A673 (cell line): ENCODE measurements at regions not wholly inside any gene's neighbourhood (a gene's known extent, or its start where the extent isn't known, plus 50 kb on each side); places are given as distances from the start of the nearest gene placed in this dataset.

Source experiments
- BruUV-seq: library from RNA; stranded (reverse); fragments of 400-500 nt; replicated peaks from 2 replicates; lab custom pipeline; 2021; lab: Mats Ljungman, UMichigan
- CTCF ChIA-PET: fragments of 300-600 bp; sonication (Branson Sonifier 250); formaldehyde crosslinking; loops from one replicate; lab custom pipeline; 2022; ENCODE audit warnings: antibody characterized with exemption; lab: Charles Lee
- POLR2A ChIA-PET: fragments of 300-600 bp; sonication (Branson Sonifier 250); formaldehyde crosslinking; loops from one replicate; lab custom pipeline; 2022; ENCODE audit warnings: antibody characterized with exemption; ENCODE audit not compliant: low non-redundant PET; lab: Charles Lee
- DNase-seq: peaks from one replicate; pipeline ENCODE4 v3.0.0-alpha.2; 2015; ENCODE audit warnings: low spot score
- H3K27ac ChIP-seq: fragments of 200-600 bp; sonication (generic); 2 replicates; pipeline ENCODE4 v1.5.1; 2016; ENCODE audit warnings: mixed run types, low read depth, mild to moderate bottlenecking, mixed read lengths, antibody characterized with exemption, low read length; ENCODE audit not compliant: poor library complexity, severe bottlenecking
- H3K27me3 ChIP-seq: fragments of 200-600 bp; sonication (generic); replicated peaks from 2 replicates; pipeline ENCODE4 v1.6.1; 2017; ENCODE audit warnings: mixed run types, low read depth, mild to moderate bottlenecking, mixed read lengths, antibody characterized with exemption, low read length; ENCODE audit not compliant: insufficient read depth, poor library complexity
- H3K36me3 ChIP-seq: fragments of 200-600 bp; sonication (generic); 2 replicates; pipeline ENCODE4 v1.6.1; 2016; ENCODE audit warnings: mixed run types, mild to moderate bottlenecking, mixed read lengths, antibody characterized with exemption, low read length; ENCODE audit not compliant: insufficient read depth, poor library complexity, severe bottlenecking
- H3K4me1 ChIP-seq: fragments of 200-600 bp; sonication (generic); 2 replicates; pipeline ENCODE4 v1.6.1; 2017; ENCODE audit warnings: mixed run types, mild to moderate bottlenecking, mixed read lengths, antibody characterized with exemption, low read length; ENCODE audit not compliant: insufficient read depth, poor library complexity, severe bottlenecking
- H3K4me3 ChIP-seq: fragments of 200-600 bp; sonication (generic); 2 replicates; pipeline ENCODE4 v1.5.1; 2016; ENCODE audit warnings: low read depth, mixed run types, mild to moderate bottlenecking, mixed read lengths, low read length; ENCODE audit not compliant: poor library complexity, severe bottlenecking
- H3K9me3 ChIP-seq: fragments of 200-600 bp; sonication (generic); 2 replicates; pipeline ENCODE4 v1.6.1; 2016; ENCODE audit warnings: mixed run types, low read depth, mild to moderate bottlenecking, mixed read lengths, antibody characterized with exemption, low read length; ENCODE audit not compliant: poor library complexity, severe bottlenecking
- EZH2 ChIP-seq: fragments of 200-600 bp; sonication (generic); IDR thresholded peaks from 2 replicates; pipeline ENCODE4 v1.6.1; 2017; ENCODE audit warnings: borderline replicate concordance, low read depth, mild to moderate bottlenecking, mixed read lengths, antibody characterized with exemption, low read length; ENCODE audit not compliant: poor library complexity, severe bottlenecking
- intact Hi-C: fragments of 100-400 bp; cut with micrococcal nuclease; formaldehyde crosslinking; loops from one replicate; pipeline ENCODE4 v1.10.0; 2022; ENCODE audit not compliant: unreplicated experiment
- TF ChIP-seq, protein P1 (sequence below): fragments of 300-800, 200-600 bp; sonication (generic); conservative IDR thresholded peaks from 2 replicates; pipeline ENCODE4 v1.5.1; 2017; ENCODE audit warnings: low read depth, mild to moderate bottlenecking, antibody characterized with exemption, low read length, moderate library complexity, mixed read lengths

DNA sequence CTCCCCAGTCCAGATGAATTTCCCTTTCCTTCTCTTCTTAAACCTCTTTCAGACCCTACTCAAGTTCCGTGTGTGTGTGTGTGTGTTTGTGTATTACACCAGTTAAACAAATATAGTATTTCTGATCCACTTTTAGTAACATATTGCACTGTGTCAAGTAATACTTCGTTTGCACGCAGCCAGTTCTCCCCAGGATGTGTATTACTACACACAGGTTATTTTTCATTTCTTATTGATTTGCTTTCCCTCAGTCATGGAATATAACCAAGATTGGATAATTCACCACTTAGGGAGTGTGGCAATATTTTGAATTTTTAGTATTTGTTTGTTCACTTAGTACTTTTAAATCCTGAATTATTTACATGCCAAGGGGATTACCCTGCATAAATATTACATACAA is 667.0 kb downstream of the NR2F2 start:
- Histone ChIP-seq H3K4me3 (no peak overlapping the region), H3K36me3 (no peaks in the 10 kb centered on the region), H3K4me1 (peaks cover 3% of the 10 kb centered on the region), H3K9me3 (no peaks in the 10 kb centered on the region), H3K27ac (no peak overlapping the region), H3K27me3 (no peaks in the 10 kb centered on the region)
- POLR2A ChIA-PET, result no interaction called here
- intact Hi-C loops, result no loop called here
- CTCF ChIA-PET, result no interaction called here
- no peak for DNase-seq
- no TSS peak for BruUV-seq
- TF ChIP-seq, protein P1, sequence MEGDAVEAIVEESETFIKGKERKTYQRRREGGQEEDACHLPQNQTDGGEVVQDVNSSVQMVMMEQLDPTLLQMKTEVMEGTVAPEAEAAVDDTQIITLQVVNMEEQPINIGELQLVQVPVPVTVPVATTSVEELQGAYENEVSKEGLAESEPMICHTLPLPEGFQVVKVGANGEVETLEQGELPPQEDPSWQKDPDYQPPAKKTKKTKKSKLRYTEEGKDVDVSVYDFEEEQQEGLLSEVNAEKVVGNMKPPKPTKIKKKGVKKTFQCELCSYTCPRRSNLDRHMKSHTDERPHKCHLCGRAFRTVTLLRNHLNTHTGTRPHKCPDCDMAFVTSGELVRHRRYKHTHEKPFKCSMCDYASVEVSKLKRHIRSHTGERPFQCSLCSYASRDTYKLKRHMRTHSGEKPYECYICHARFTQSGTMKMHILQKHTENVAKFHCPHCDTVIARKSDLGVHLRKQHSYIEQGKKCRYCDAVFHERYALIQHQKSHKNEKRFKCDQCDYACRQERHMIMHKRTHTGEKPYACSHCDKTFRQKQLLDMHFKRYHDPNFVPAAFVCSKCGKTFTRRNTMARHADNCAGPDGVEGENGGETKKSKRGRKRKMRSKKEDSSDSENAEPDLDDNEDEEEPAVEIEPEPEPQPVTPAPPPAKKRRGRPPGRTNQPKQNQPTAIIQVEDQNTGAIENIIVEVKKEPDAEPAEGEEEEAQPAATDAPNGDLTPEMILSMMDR, result no peak
- no peak for TF ChIP-seq EZH2

DNA sequence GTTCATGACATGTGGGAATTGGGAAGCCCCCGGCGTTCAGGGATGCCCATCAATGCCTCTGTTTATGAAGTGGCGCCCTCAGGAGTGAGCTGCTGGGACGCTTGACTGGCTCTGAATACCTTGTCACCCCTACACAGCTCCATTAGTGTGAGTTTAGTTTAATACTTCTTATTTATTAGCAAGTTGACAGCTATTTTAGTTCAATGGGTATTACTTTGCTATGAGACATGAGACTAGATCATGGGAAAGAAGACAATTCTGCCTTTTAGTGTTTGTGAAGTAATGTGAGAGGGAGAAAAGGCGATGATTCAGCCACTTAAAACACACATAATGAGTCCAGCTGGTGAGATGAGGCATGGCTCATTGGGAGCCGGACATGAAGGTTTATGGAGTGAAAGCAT is 678.5 kb downstream of the NR2F2 start:
- DNase-seq, result peak; percentile 76
- Histone ChIP-seq H3K4me1 (peaks cover 13% of the 10 kb centered on the region), H3K4me3 (no peak overlapping the region), H3K27me3 (no peaks in the 10 kb centered on the region), H3K36me3 (no peaks in the 10 kb centered on the region), H3K27ac (no peak overlapping the region), H3K9me3 (no peaks in the 10 kb centered on the region)
- intact Hi-C loops, result no loop called here
- TF ChIP-seq, protein P1, result no peak
- no peak for TF ChIP-seq EZH2
- BruUV-seq, result no TSS peak
- ChIA-PET CTCF (interaction anchor here (0.7 kb wide), 1 partner anchor 12 kb away, joined by 14 read pairs; no protein-coding TSS in a partner anchor), POLR2A (no interaction called here)

GRCh38 chr15:97012986-97013385 is 682.5 kb downstream of the NR2F2 start:
- BruUV-seq, result no TSS peak
- CTCF ChIA-PET, result no interaction called here
- Histone ChIP-seq H3K4me1 (peaks cover 13% of the 10 kb centered on the region), H3K27ac (no peak overlapping the region), H3K36me3 (no peaks in the 10 kb centered on the region), H3K4me3 (no peak overlapping the region), H3K9me3 (peaks cover 5% of the 10 kb centered on the region), H3K27me3 (no peaks in the 10 kb centered on the region)
- TF ChIP-seq EZH2, result no peak
- TF ChIP-seq, protein P1, result no peak
- POLR2A ChIA-PET, result no interaction called here
- no peak for DNase-seq
- intact Hi-C loops, result no loop called here
